Endothelial cell of umbilical vein (primary cell): ENCODE measurements at regions not wholly inside any gene's neighbourhood (a gene's known extent, or its start where the extent isn't known, plus 50 kb on each side); places are given as distances from the start of the nearest gene placed in this dataset.

Experiments
- BruUV-seq: library from RNA; stranded (reverse); fragments of 400-500 nt; replicated peaks from 2 replicates; lab custom pipeline; 2021; lab: Mats Ljungman, UMichigan
- CTCF ChIA-PET: fragments of 300-600, 350-600 bp; sonication (Branson Sonifier 250); formaldehyde crosslinking; loops from one replicate; lab custom pipeline; 2021; ENCODE audit warnings: antibody characterized with exemption, inconsistent platforms; lab: Charles Lee
- POLR2A ChIA-PET: fragments of 300-600, 350-600 bp; sonication (Branson Sonifier 250); formaldehyde crosslinking; loops from one replicate; lab custom pipeline; 2021; ENCODE audit warnings: antibody characterized with exemption, inconsistent platforms; lab: Charles Lee
- DNase-seq: peaks from one replicate; pipeline ENCODE4 v3.0.0-alpha.2; 2011; ENCODE audit warnings: low read depth, low spot score
- FAIRE-seq: peaks from 2 replicates; lab custom pipeline; 2011; peaks lifted over from hg19 to GRCh38; lab: Jason Lieb, UNC
- H2AFZ ChIP-seq: 2 replicates; pipeline ENCODE4 v1.6.0; 2012; ENCODE audit warnings: low read depth, low read length, control low read depth, inconsistent platforms
- H3K27ac ChIP-seq: 2 replicates; pipeline ENCODE4 v1.5.1; 2011; ENCODE audit warnings: low read depth, mild to moderate bottlenecking, control low read depth, low read length, moderate library complexity; ENCODE audit not compliant: insufficient read depth
- H3K27me3 ChIP-seq, 2 experiments: 2 replicates each; pipeline versions ENCODE4 v1.6.0 to v1.6.1; 2011; ENCODE audit warnings: low read length in 2 of 2, mixed read lengths in 1 of 2; ENCODE audit not compliant: control insufficient read depth in 2 of 2, insufficient read depth in 2 of 2
- H3K36me3 ChIP-seq, 2 experiments: 2 replicates in 1 of 2; 3 replicates in 1 of 2; pipeline ENCODE4 v1.5.1; 2011; ENCODE audit warnings: low read length in 2 of 2, mild to moderate bottlenecking in 1 of 2, moderate library complexity in 1 of 2; ENCODE audit not compliant: control insufficient read depth in 2 of 2, insufficient read depth in 2 of 2; ENCODE audit errors: extremely low read depth in 1 of 2
- H3K4me1 ChIP-seq: 3 replicates; pipeline ENCODE4 v1.5.1; 2011; ENCODE audit warnings: mild to moderate bottlenecking, low read length; ENCODE audit not compliant: control insufficient read depth, insufficient read depth; ENCODE audit errors: extremely low read depth
- H3K4me2 ChIP-seq: 2 replicates; pipeline ENCODE4 v1.6.1; 2011; ENCODE audit warnings: low read length, control low read depth, mixed read lengths; ENCODE audit not compliant: insufficient read depth
- H3K4me3 ChIP-seq, 3 experiments: fragments of 200-600 bp in 1 of 3; sonication (generic), shearing (Covaris generic) in 1 of 3; replicated peaks in 1 of 3; 2 replicates each; pipeline ENCODE4 v1.5.1; 2011 to 2016; ENCODE audit warnings: control low read depth in 3 of 3, low read length in 3 of 3, mild to moderate bottlenecking in 2 of 3, inconsistent platforms in 1 of 3, low read depth in 1 of 3, moderate library complexity in 1 of 3; ENCODE audit not compliant: insufficient read depth in 1 of 3
- H3K79me2 ChIP-seq: 2 replicates; pipeline ENCODE4 v1.6.0; 2012; ENCODE audit warnings: low read length, inconsistent platforms; ENCODE audit not compliant: control insufficient read depth, insufficient read depth
- H3K9ac ChIP-seq: replicated peaks from 2 replicates; pipeline ENCODE3; 2011; ENCODE audit warnings: low read length, control low read depth; ENCODE audit not compliant: insufficient read depth; ENCODE audit errors: extremely low read depth
- H3K9me1 ChIP-seq: replicated peaks from 3 replicates; pipeline ENCODE4 v1.6.0; 2011; ENCODE audit warnings: mild to moderate bottlenecking, low read length; ENCODE audit not compliant: control insufficient read depth, insufficient read depth; ENCODE audit errors: extremely low read depth
- H3K9me3 ChIP-seq: replicated peaks from 2 replicates; pipeline ENCODE4 v1.5.1; 2012; ENCODE audit warnings: low read length, inconsistent platforms; ENCODE audit not compliant: control insufficient read depth, insufficient read depth
- H4K20me1 ChIP-seq: replicated peaks from 2 replicates; pipeline ENCODE3; 2011; ENCODE audit warnings: mild to moderate bottlenecking, low read length; ENCODE audit not compliant: control insufficient read depth, insufficient read depth; ENCODE audit errors: extremely low read depth
- EZH2 ChIP-seq: IDR thresholded peaks from 2 replicates; pipeline ENCODE4 v1.6.1; 2012; ENCODE audit warnings: borderline replicate concordance, low read depth, mild to moderate bottlenecking, moderate library complexity, low read length, inconsistent platforms; ENCODE audit not compliant: severe bottlenecking
- FOS ChIP-seq: IDR thresholded peaks from 2 replicates; pipeline ENCODE4 v1.6.1; 2011; ENCODE audit warnings: mild to moderate bottlenecking, low read length, moderate library complexity, borderline replicate concordance; ENCODE audit not compliant: insufficient read depth
- GATA2 ChIP-seq: IDR thresholded peaks from 2 replicates; pipeline ENCODE4 v1.7.0; 2011; ENCODE audit warnings: low read depth, mild to moderate bottlenecking, moderate library complexity, mixed read lengths, low read length; ENCODE audit not compliant: insufficient read length, insufficient read depth
- JUN ChIP-seq: IDR thresholded peaks from 2 replicates; pipeline ENCODE4 v1.6.1; 2011; ENCODE audit warnings: borderline replicate concordance, low read depth; ENCODE audit not compliant: insufficient read length, insufficient read depth
- MYC ChIP-seq: IDR thresholded peaks from one replicate; pipeline ENCODE4 v1.6.1; 2011; ENCODE audit warnings: mild to moderate bottlenecking, low read depth, low read length
- POLR2A ChIP-seq: IDR thresholded peaks from 2 replicates; pipeline ENCODE4 v1.6.1; 2012; ENCODE audit warnings: low read depth, mild to moderate bottlenecking, control low read depth, low read length
- POLR2AphosphoS5 ChIP-seq: IDR thresholded peaks from 2 replicates; pipeline ENCODE4 v1.6.1; 2012; ENCODE audit warnings: low read depth, mild to moderate bottlenecking, control low read depth, low read length, moderate library complexity; ENCODE audit not compliant: insufficient read depth
- dilution Hi-C: fragments of 300-500 bp; cut with MboI; formaldehyde crosslinking; loops from one replicate; pipeline ENCODE4 v1.15.0; 2019; ENCODE audit warnings: low sequenced_read_pairs; ENCODE audit not compliant: extremely low pct_ligation_motif_present
- intact Hi-C: fragments of 100-400 bp; cut with micrococcal nuclease; formaldehyde crosslinking; loops from one replicate; pipeline ENCODE4 v1.10.0; 2022
- TF ChIP-seq, protein P1 (sequence below): IDR thresholded peaks from 2 replicates; pipeline ENCODE4 v1.6.1; 2011; ENCODE audit not compliant: insufficient read depth, insufficient read length
- TF ChIP-seq, protein P2 (sequence below), 2 donors: IDR thresholded peaks; 1 replicate in 1 of 2; 2 replicates in 1 of 2; pipeline ENCODE4 v1.5.1; 2011; ENCODE audit warnings: low read length in 2 of 2, mild to moderate bottlenecking in 2 of 2, moderate library complexity in 2 of 2, control low read depth in 1 of 2, inconsistent platforms in 1 of 2, low read depth in 1 of 2; ENCODE audit not compliant: insufficient read depth in 1 of 2; ENCODE audit errors: extremely low read depth in 1 of 2

DNA sequence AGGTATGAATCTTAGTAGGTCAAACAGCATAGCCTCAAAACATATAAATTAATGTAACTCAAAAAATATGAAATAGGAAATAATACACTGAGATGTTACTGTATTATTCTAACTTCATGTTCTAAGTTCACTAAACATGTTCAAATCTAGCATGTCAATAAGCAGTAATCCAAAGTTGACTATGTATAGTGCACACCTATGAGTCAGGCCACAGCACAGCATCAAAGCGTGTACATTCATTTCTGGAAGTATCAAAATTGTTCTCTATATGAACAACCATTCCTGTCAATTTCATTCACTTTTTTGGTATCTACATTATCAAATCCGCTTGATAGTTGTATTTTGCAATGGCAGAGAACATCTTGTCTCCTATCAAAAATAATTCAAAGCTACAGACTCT is 418.9 kb upstream of the POM121L12 start:
- no peaks in the 10 kb centered on the region for H4K20me1 ChIP-seq
- no peak overlapping the region for H3K4me2 ChIP-seq
- FAIRE-seq (no peak), DNase-seq (no peak)
- no TSS peak for BruUV-seq
- no peaks in the 10 kb centered on the region for H3K9me1 ChIP-seq
- no peaks in the 10 kb centered on the region for H3K27me3 ChIP-seq
- no peak overlapping the region for H3K4me3 ChIP-seq
- ChIA-PET CTCF (no interaction called here), POLR2A (no interaction called here)
- dilution Hi-C loops (no loop called here), intact Hi-C loops (no loop called here)
- no peaks in the 10 kb centered on the region for H3K36me3 ChIP-seq
- no peak overlapping the region for H3K27ac ChIP-seq
- H2AFZ ChIP-seq = no peak overlapping the region
- no peak for TF ChIP-seq MYC
- TF ChIP-seq POLR2A = no peak
- TF ChIP-seq GATA2 = no peak
- TF ChIP-seq POLR2AphosphoS5 = no peak
- TF ChIP-seq FOS = no peak
- H3K79me2 ChIP-seq = no peaks in the 10 kb centered on the region
- H3K9me3 ChIP-seq = no peaks in the 10 kb centered on the region
- H3K4me1 ChIP-seq = no peaks in the 10 kb centered on the region
- no peak overlapping the region for H3K9ac ChIP-seq

DNA sequence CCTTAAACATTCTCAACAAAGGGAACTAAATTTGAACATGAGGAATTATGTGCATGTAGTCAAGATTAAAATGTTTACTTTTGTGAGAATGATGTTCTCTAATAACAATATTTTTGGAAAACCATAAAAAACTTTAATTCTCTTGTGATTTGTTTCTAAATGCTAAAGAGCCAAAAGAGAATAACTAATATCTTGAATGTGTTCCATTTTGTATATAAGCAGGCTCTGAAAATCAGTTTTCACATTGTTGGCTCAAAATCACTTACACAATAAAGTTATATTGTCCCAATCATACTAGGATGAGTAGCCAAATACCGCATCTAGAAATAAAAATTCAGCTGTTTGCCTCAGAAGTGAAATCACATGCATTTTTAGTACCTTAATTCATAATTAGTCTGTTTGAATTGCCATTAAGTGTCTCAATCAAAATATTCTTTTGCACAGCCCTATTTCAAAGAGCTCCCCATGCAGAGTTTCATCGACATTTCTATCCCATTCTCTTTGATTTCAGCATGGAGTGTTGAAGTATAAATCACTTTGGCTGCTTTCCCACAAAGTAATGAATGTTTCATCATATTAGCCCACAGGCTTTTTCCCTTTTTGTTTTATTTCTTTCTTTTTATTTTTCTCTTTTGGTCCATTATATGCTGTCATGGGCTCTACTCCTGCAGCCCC is 420.3 kb upstream of the POM121L12 start:
- DNase-seq = no peak
- ChIA-PET CTCF (no interaction called here), POLR2A (no interaction called here)
- TF ChIP-seq EZH2 (no peak), GATA2 (no peak), JUN (no peak), FOS (no peak), POLR2AphosphoS5 (no peak), POLR2A (no peak), MYC (no peak)
- TF ChIP-seq, protein P1, sequence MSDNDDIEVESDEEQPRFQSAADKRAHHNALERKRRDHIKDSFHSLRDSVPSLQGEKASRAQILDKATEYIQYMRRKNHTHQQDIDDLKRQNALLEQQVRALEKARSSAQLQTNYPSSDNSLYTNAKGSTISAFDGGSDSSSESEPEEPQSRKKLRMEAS = no peak
- TF ChIP-seq, protein P2, sequence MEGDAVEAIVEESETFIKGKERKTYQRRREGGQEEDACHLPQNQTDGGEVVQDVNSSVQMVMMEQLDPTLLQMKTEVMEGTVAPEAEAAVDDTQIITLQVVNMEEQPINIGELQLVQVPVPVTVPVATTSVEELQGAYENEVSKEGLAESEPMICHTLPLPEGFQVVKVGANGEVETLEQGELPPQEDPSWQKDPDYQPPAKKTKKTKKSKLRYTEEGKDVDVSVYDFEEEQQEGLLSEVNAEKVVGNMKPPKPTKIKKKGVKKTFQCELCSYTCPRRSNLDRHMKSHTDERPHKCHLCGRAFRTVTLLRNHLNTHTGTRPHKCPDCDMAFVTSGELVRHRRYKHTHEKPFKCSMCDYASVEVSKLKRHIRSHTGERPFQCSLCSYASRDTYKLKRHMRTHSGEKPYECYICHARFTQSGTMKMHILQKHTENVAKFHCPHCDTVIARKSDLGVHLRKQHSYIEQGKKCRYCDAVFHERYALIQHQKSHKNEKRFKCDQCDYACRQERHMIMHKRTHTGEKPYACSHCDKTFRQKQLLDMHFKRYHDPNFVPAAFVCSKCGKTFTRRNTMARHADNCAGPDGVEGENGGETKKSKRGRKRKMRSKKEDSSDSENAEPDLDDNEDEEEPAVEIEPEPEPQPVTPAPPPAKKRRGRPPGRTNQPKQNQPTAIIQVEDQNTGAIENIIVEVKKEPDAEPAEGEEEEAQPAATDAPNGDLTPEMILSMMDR (IDR thresholded peaks at IDR 0.05; ENCODE audit: extremely low read depth in 1 of 2, insufficient read depth in 1 of 2, low read depth in 1 of 2, low read length in 2 of 2) = no peak
- H2AFZ ChIP-seq = no peak overlapping the region
- H3K4me2 ChIP-seq = no peak overlapping the region
- FAIRE-seq = no peak
- no peaks in the 10 kb centered on the region for H3K9me3 ChIP-seq
- H3K9me1 ChIP-seq = no peaks in the 10 kb centered on the region
- no peaks in the 10 kb centered on the region for H4K20me1 ChIP-seq
- dilution Hi-C loops (no loop called here), intact Hi-C loops (no loop called here)
- H3K79me2 ChIP-seq = no peaks in the 10 kb centered on the region
- no TSS peak for BruUV-seq
- H3K4me1 ChIP-seq = no peaks in the 10 kb centered on the region
- no peak overlapping the region for H3K9ac ChIP-seq
- H3K27ac ChIP-seq = no peak overlapping the region
- H3K36me3 ChIP-seq = no peaks in the 10 kb centered on the region
- H3K27me3 ChIP-seq = no peaks in the 10 kb centered on the region
- H3K4me3 ChIP-seq = no peak overlapping the region
